OCI-LY3 (cell line): ENCODE measurements at regions not wholly inside any gene's neighbourhood (a gene's known extent, or its start where the extent isn't known, plus 50 kb on each side); places are given as distances from the start of the nearest gene placed in this dataset.

Experiments
- H2AFZ ChIP-seq: fragments of 200-600, 300-600 bp; shearing (Covaris generic); 2 replicates; pipeline ENCODE4 v1.6.0; 2014; ENCODE audit warnings: antibody characterized with exemption, low read depth, low read length
- H3K27ac ChIP-seq: fragments of 200-600, 300-600 bp; sonication (generic); 2 replicates; pipeline ENCODE4 v1.5.1; 2014; ENCODE audit warnings: mild to moderate bottlenecking, low read length, moderate library complexity, mixed read lengths
- H3K27me3 ChIP-seq: fragments of 200-600, 300-600 bp; sonication (generic); 2 replicates; pipeline ENCODE4 v1.6.1; 2014; ENCODE audit warnings: low read depth, low read length, mixed read lengths
- H3K36me3 ChIP-seq: fragments of 200-600, 300-600 bp; sonication (generic); replicated peaks from 2 replicates; pipeline ENCODE3; 2014; ENCODE audit warnings: low read depth, low read length, mixed read lengths
- H3K4me1 ChIP-seq: fragments of 300-600, 200-600 bp; sonication (generic); 2 replicates; pipeline ENCODE4 v1.6.1; 2014; ENCODE audit warnings: low read length, mixed read lengths
- H3K4me2 ChIP-seq: fragments of 200-600, 300-600 bp; sonication (generic); 2 replicates; pipeline ENCODE4 v1.6.1; 2014; ENCODE audit warnings: low read length, mixed read lengths
- H3K4me3 ChIP-seq: fragments of 300-600, 200-600 bp; sonication (generic); 2 replicates; pipeline ENCODE4 v1.5.1; 2014; ENCODE audit warnings: antibody characterized with exemption, mild to moderate bottlenecking, low read length, moderate library complexity
- H3K79me2 ChIP-seq: fragments of 300-600, 200-600 bp; shearing (Covaris generic); 2 replicates; pipeline ENCODE4 v1.6.1; 2014; ENCODE audit warnings: mild to moderate bottlenecking, low read length, mixed read lengths
- H3K9ac ChIP-seq: fragments of 300-600, 200-600 bp; shearing (Covaris generic); 2 replicates; pipeline ENCODE4 v1.6.0; 2014; ENCODE audit warnings: mild to moderate bottlenecking, low read length, moderate library complexity
- H3K9me3 ChIP-seq: fragments of 200-600, 300-600 bp; shearing (Covaris generic); 2 replicates; pipeline ENCODE4 v1.6.1; 2014; ENCODE audit warnings: low read length, mixed read lengths; ENCODE audit not compliant: insufficient read depth
- H4K20me1 ChIP-seq: fragments of 200-600, 300-600 bp; sonication (generic); 2 replicates; pipeline ENCODE4 v1.6.1; 2016; ENCODE audit warnings: low read length, mixed read lengths; ENCODE audit not compliant: insufficient read depth
- EZH2phosphoT487 ChIP-seq: fragments of 200-600 bp; shearing (Covaris generic); IDR thresholded peaks from 2 replicates; pipeline ENCODE4 v1.6.1; 2018; ENCODE audit warnings: antibody characterized with exemption, mixed run types, low read depth
- TF ChIP-seq, protein P1 (sequence below): fragments of 200-600, 300-600 bp; sonication (generic); IDR thresholded peaks from 2 replicates; pipeline ENCODE4 v1.5.1; 2014; ENCODE audit warnings: antibody characterized with exemption, low read length, low read depth

DNA sequence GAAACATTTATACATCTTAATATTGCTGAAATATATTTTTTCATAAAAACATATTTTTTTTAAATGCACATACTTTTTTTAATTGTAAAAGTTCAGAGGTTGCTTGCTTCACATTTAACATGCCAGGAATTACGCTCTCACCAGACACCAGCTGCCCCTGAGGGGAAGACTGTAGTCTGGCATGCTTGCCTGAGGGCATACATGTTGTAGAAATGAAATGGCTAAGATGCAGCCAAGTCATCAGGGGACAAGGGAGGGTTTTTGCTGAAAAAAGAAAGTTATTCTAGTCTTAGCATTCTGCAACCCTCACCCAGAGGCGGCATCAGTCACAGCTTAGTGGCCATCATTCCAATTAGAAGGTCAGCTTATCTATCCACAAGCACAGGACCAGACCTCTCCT lies 426.7 kb upstream of the FTMT start:
- no peaks in the 10 kb centered on the region for H3K27me3 ChIP-seq
- no peak overlapping the region for H3K4me3 ChIP-seq
- no peak for TF ChIP-seq EZH2phosphoT487
- TF ChIP-seq, protein P1, sequence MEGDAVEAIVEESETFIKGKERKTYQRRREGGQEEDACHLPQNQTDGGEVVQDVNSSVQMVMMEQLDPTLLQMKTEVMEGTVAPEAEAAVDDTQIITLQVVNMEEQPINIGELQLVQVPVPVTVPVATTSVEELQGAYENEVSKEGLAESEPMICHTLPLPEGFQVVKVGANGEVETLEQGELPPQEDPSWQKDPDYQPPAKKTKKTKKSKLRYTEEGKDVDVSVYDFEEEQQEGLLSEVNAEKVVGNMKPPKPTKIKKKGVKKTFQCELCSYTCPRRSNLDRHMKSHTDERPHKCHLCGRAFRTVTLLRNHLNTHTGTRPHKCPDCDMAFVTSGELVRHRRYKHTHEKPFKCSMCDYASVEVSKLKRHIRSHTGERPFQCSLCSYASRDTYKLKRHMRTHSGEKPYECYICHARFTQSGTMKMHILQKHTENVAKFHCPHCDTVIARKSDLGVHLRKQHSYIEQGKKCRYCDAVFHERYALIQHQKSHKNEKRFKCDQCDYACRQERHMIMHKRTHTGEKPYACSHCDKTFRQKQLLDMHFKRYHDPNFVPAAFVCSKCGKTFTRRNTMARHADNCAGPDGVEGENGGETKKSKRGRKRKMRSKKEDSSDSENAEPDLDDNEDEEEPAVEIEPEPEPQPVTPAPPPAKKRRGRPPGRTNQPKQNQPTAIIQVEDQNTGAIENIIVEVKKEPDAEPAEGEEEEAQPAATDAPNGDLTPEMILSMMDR, result no peak
- H3K36me3 ChIP-seq, result no peaks in the 10 kb centered on the region
- no peak overlapping the region for H2AFZ ChIP-seq
- H3K4me1 ChIP-seq, result peaks cover 7% of the 10 kb centered on the region; the same call in 1 of the 2 replicates
- no peak overlapping the region for H3K4me2 ChIP-seq
- no peaks in the 10 kb centered on the region for H4K20me1 ChIP-seq
- no peak overlapping the region for H3K9ac ChIP-seq
- H3K27ac ChIP-seq, result no peak overlapping the region
- no peaks in the 10 kb centered on the region for H3K9me3 ChIP-seq
- no peaks in the 10 kb centered on the region for H3K79me2 ChIP-seq

DNA sequence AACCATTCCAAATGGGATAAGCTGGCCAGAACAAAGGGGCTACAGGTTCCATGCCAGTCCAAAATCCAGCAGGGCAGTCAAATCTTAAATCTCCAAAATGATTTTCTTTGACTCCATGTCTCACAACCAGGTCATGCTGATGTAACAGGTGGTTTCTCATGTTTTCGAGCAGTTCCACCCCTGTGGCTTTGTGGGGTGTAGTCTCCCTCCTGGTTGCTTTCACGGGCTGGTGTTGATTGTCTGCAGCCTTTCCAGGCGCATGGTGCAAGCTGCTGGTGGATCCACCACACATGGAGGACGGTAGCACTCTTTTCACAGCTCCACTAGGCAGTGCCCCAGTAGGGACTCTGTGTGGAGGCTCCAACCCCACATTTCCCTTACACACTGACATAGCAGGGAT lies 425.5 kb upstream of the FTMT start:
- H2AFZ ChIP-seq, result no peak overlapping the region
- no peak overlapping the region for H3K27ac ChIP-seq
- no peaks in the 10 kb centered on the region for H3K36me3 ChIP-seq
- H3K9ac ChIP-seq, result no peak overlapping the region
- peaks cover 7% of the 10 kb centered on the region; the same call in 1 of the 2 replicates for H3K4me1 ChIP-seq
- no peak overlapping the region for H3K4me2 ChIP-seq
- TF ChIP-seq EZH2phosphoT487, result no peak
- TF ChIP-seq, protein P1, result no peak
- no peaks in the 10 kb centered on the region for H3K27me3 ChIP-seq
- H4K20me1 ChIP-seq, result no peaks in the 10 kb centered on the region
- no peaks in the 10 kb centered on the region for H3K9me3 ChIP-seq
- no peak overlapping the region for H3K4me3 ChIP-seq
- no peaks in the 10 kb centered on the region for H3K79me2 ChIP-seq

DNA sequence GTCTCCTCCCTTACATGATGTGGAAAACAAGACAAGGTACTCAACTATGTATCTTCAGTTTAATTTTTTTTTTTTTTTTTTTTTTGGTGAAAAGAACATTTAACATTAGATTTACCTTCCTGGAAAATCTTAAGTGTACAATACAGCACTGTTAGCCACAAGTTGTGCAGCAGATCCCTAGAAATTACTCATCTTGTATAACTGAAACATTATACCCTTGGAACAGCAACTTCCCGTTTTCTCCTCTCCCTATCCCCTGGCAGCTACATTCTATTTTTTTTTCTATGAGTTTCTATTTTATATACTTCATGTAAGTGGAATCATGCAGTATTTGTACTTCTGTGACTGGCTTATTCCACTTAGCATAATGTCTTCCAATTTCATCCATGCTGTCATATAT lies 421.9 kb upstream of the FTMT start:
- Histone ChIP-seq H2AFZ (no peak overlapping the region), H4K20me1 (no peaks in the 10 kb centered on the region), H3K4me1 (peaks cover 7% of the 10 kb centered on the region; the same call in 1 of the 2 replicates), H3K4me3 (no peak overlapping the region), H3K27ac (no peak overlapping the region), H3K4me2 (no peak overlapping the region), H3K36me3 (no peaks in the 10 kb centered on the region), H3K9me3 (no peaks in the 10 kb centered on the region), H3K79me2 (no peaks in the 10 kb centered on the region), H3K9ac (no peak overlapping the region), H3K27me3 (no peaks in the 10 kb centered on the region)
- TF ChIP-seq, protein P1, result no peak
- TF ChIP-seq EZH2phosphoT487, result no peak

DNA sequence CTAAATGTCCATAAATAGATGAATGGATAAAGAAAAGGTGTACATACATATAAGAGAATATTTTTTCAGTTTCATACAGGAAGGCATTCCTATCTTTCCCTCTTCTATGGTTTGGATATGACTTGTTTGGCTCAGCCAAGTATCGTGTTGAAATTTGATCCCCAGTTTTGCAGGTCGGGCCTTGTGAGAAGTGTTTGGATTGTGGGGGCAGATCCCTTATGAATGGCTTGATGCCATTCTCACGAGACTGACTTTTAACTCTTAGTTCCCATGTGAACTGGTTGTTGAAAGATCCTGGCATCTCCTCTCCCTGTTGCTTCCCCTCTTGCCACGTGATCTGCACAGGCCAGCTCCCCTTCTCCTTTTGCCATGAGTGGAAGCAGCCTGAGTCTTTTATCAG lies 421.1 kb upstream of the FTMT start:
- Histone ChIP-seq H3K79me2 (no peaks in the 10 kb centered on the region), H3K36me3 (no peaks in the 10 kb centered on the region), H3K4me3 (no peak overlapping the region), H3K4me2 (no peak overlapping the region), H4K20me1 (no peaks in the 10 kb centered on the region), H3K4me1 (peaks cover 7% of the 10 kb centered on the region; the same call in 1 of the 2 replicates), H3K9me3 (no peaks in the 10 kb centered on the region), H3K9ac (no peak overlapping the region), H2AFZ (no peak overlapping the region), H3K27ac (no peak overlapping the region), H3K27me3 (no peaks in the 10 kb centered on the region)
- TF ChIP-seq EZH2phosphoT487, result no peak
- TF ChIP-seq, protein P1, result no peak
